Testis (tissue), 2 donors: ENCODE measurements at regions not wholly inside any gene's neighbourhood (a gene's known extent, or its start where the extent isn't known, plus 50 kb on each side); places are given as distances from the start of the nearest gene placed in this dataset.

Experiments
- POLR2A ChIP-seq: fragments of 450-650 bp; IDR thresholded peaks from one replicate; pipeline ENCODE4 v1.6.1; 2017; ENCODE audit warnings: antibody characterized with exemption, mild to moderate bottlenecking, moderate library complexity
- TF ChIP-seq, protein P1 (sequence below), 3 experiments: fragments of 450-650 bp in 2 of 3; fragments of 200-600 bp in 1 of 3; sonication (generic) in 1 of 3; IDR thresholded peaks; one replicate each; pipeline ENCODE4 v1.5.1; 2016 to 2019; ENCODE audit warnings: antibody characterized with exemption in 3 of 3, mild to moderate bottlenecking in 2 of 3, moderate library complexity in 1 of 3

- TF ChIP-seq POLR2A, result no peak
- TF ChIP-seq, protein P1, sequence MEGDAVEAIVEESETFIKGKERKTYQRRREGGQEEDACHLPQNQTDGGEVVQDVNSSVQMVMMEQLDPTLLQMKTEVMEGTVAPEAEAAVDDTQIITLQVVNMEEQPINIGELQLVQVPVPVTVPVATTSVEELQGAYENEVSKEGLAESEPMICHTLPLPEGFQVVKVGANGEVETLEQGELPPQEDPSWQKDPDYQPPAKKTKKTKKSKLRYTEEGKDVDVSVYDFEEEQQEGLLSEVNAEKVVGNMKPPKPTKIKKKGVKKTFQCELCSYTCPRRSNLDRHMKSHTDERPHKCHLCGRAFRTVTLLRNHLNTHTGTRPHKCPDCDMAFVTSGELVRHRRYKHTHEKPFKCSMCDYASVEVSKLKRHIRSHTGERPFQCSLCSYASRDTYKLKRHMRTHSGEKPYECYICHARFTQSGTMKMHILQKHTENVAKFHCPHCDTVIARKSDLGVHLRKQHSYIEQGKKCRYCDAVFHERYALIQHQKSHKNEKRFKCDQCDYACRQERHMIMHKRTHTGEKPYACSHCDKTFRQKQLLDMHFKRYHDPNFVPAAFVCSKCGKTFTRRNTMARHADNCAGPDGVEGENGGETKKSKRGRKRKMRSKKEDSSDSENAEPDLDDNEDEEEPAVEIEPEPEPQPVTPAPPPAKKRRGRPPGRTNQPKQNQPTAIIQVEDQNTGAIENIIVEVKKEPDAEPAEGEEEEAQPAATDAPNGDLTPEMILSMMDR (IDR thresholded peaks at IDR 0.05), result no peak
These were observed 113.0 kb upstream of the NTRK2 start for GRCh38 chr9:84556556-84556955.
